PFSK-1 (cell line): ENCODE measurements at regions not wholly inside any gene's neighbourhood (a gene's known extent, or its start where the extent isn't known, plus 50 kb on each side); places are given as distances from the start of the nearest gene placed in this dataset.

Experiments
- FOXP2 ChIP-seq: optimal IDR thresholded peaks from 2 replicates; pipeline ENCODE3; 2011; ENCODE audit warnings: borderline replicate concordance, control low read depth, inconsistent platforms; ENCODE audit not compliant: insufficient read depth; ENCODE audit errors: extremely low read length, extremely low read depth
- POLR2AphosphoS5 ChIP-seq: IDR thresholded peaks from 2 replicates; pipeline ENCODE4 v1.6.1; 2012; ENCODE audit warnings: low read depth, mild to moderate bottlenecking, control low read depth, low read length, moderate library complexity
- SIN3A ChIP-seq: IDR thresholded peaks from 2 replicates; pipeline ENCODE4 v1.6.1; 2012; ENCODE audit warnings: mild to moderate bottlenecking, low read length, moderate library complexity, borderline replicate concordance; ENCODE audit not compliant: insufficient read depth
- TAF1 ChIP-seq: IDR thresholded peaks from 2 replicates; pipeline ENCODE4 v1.6.1; 2012; ENCODE audit warnings: low read length, control low read depth, borderline replicate concordance; ENCODE audit not compliant: insufficient read depth
- TF ChIP-seq, protein P1 (sequence below), 2 experiments: IDR thresholded peaks; 2 replicates each; pipeline versions ENCODE4 v1.6.1 to v1.8.0; 2011 to 2012; ENCODE audit warnings: low read depth in 2 of 2, low read length in 2 of 2, control low read depth in 1 of 2, inconsistent platforms in 1 of 2, mild to moderate bottlenecking in 1 of 2, moderate library complexity in 1 of 2; ENCODE audit not compliant: insufficient read depth in 1 of 2

DNA sequence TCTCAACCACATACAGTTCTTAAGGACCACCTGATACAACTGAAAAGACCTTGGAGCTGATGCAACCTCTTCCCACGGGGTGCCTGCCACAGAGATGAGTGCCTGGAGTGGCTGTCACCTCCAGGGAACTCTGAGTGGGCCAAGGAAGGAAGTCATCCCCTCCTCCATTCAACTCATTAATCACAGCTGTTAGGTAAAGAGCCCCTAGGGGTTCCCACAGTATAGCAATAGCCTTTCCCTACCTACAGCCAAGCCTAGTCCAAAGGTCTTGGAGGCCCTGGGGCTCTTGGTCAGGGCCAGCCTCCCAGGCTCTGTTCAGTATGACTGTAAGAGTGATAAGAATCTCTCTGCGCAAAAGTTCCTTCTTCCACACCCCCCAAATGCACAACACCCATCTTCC, 70.4 kb upstream of the NFE2L3 start:
- TF ChIP-seq POLR2AphosphoS5 (no peak), TAF1 (no peak), FOXP2 (no peak), SIN3A (no peak)
- TF ChIP-seq, protein P1, sequence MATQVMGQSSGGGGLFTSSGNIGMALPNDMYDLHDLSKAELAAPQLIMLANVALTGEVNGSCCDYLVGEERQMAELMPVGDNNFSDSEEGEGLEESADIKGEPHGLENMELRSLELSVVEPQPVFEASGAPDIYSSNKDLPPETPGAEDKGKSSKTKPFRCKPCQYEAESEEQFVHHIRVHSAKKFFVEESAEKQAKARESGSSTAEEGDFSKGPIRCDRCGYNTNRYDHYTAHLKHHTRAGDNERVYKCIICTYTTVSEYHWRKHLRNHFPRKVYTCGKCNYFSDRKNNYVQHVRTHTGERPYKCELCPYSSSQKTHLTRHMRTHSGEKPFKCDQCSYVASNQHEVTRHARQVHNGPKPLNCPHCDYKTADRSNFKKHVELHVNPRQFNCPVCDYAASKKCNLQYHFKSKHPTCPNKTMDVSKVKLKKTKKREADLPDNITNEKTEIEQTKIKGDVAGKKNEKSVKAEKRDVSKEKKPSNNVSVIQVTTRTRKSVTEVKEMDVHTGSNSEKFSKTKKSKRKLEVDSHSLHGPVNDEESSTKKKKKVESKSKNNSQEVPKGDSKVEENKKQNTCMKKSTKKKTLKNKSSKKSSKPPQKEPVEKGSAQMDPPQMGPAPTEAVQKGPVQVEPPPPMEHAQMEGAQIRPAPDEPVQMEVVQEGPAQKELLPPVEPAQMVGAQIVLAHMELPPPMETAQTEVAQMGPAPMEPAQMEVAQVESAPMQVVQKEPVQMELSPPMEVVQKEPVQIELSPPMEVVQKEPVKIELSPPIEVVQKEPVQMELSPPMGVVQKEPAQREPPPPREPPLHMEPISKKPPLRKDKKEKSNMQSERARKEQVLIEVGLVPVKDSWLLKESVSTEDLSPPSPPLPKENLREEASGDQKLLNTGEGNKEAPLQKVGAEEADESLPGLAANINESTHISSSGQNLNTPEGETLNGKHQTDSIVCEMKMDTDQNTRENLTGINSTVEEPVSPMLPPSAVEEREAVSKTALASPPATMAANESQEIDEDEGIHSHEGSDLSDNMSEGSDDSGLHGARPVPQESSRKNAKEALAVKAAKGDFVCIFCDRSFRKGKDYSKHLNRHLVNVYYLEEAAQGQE (IDR thresholded peaks at IDR 0.05; ENCODE audit: insufficient read depth in 1 of 2, low read depth in 2 of 2, low read length in 2 of 2) = no peak
